SKM-1 treated with dmso at 0.1 percent for 144 hours (cell line): ENCODE measurements at regions not wholly inside any gene's neighbourhood (a gene's known extent, or its start where the extent isn't known, plus 50 kb on each side); places are given as distances from the start of the nearest gene placed in this dataset.
"Not testable (repeated sequence)": the region's sequence is repeated elsewhere in the genome, so short reads cannot be mapped to it uniquely, and the experiment has no call there.

ENCODE experiments used
- DNase-seq: peaks from one replicate; lab custom pipeline; 2025; ENCODE audit not compliant: unreplicated experiment; lab: John Stamatoyannopoulos, UW

- no peak for DNase-seq
Observed at GRCh38 chr17:20733923-20734322, 154.4 kb downstream of the CDRT15L2 start.

- no peak for DNase-seq
Observed at GRCh38 chr17:20735796-20736195, 156.3 kb downstream of the CDRT15L2 start.

DNA sequence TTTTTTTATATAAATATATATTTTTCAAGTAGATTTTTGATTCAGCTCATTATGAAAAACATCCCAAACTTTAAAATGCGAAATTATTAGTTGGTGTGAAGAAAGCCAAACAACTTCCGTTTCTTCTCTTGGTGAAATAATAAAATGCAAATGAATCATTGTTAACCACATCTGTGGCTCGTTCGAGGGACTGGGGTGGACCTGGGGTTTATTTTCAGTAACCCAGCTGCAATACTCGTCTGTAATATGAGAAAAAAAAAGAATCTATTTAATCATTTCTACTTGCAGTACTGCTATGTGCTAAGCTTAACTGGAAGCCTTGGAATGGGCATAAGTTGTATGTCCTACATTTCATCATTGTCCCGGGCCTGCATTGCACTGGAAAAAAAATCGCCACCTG lies 158.1 kb downstream of the CDRT15L2 start:
- DNase-seq = not testable (repeated sequence)

- no peak for DNase-seq
Observed at GRCh38 chr17:20771104-20771503, 191.6 kb downstream of the CDRT15L2 start.

GRCh38 chr17:20774472-20775135 lies 195.1 kb downstream of the CDRT15L2 start:
- no peak for DNase-seq

DNA sequence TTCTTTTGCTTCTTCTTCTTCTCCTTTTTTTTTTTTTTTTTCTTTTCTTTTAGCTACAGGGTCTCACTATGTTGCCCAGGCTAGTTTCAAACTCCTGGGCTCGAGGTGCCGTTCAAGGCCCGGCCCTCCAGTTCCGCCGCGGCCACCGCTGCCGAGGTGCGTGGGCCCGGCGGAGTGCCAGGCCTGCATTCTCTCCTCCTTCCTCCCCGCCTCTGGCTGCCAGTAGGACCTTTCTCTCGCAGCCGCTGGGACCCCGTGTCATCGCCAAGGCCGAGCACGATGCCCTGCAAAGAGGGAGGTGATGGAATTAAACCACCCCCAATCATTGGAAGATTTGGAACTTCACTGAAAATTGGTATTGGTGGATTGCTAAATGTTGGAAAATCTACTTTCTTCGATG lies 195.8 kb downstream of the CDRT15L2 start:
- no peak for DNase-seq

DNA sequence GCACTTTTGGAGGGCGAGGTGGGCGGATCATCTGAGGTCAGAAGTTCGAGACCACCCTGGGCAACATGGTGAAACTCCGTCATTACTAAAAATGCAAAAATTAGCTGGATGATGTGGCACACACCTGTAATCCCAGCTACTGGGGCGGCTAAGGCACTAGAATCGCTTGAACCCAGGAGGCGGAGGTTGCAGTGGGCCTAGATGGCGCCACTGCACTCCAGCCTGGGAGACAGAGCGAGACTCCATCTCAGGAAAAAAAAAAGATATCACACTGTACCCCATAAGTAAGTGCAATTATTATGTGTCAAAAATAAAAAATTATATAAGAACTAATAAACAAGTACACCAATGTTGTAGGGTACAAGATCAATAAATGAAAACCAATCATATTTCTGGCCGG lies 200.0 kb downstream of the CDRT15L2 start:
- no peak for DNase-seq

DNA sequence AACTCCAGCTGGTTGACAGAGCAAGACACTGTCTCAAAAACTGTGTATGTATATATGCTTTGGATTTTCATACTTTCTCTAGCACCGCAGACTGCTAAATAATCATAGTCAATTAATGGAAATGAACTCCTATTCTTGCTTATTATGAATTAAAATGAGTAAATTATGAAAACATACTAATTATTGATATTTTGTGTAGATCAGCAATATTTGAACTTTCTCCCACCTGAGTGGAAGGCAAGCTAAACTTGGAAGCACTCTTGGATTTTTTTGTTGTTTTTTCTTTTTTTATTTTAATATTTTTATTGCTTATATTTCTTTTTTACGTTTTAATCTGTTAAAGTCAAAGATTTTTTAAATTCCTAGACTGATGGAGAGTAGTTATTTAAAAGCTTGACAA lies 201.7 kb downstream of the CDRT15L2 start:
- no peak for DNase-seq

DNA sequence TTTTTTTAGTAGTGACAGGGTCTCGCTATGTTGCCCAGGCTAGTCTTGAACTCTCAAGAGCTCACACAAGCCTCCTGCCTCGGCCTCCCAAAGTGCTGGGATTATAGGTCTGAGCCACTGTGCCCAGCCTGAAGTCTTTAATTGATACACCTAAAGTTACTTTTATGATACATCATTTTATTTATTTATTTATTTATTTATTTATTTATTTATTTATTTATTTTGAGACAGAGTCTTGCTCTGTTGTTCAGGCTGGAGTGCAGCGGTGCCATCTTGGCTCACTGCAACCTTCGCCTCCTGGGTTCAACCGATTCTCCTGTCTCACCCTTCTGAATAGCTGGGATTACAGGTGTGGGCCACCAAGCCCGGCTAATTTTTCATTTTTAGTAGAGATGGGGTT lies 202.3 kb downstream of the CDRT15L2 start:
- DNase-seq = not testable (repeated sequence)

GRCh38 chr17:20783091-20783490 lies 203.6 kb downstream of the CDRT15L2 start:
- DNase-seq = no peak

DNA sequence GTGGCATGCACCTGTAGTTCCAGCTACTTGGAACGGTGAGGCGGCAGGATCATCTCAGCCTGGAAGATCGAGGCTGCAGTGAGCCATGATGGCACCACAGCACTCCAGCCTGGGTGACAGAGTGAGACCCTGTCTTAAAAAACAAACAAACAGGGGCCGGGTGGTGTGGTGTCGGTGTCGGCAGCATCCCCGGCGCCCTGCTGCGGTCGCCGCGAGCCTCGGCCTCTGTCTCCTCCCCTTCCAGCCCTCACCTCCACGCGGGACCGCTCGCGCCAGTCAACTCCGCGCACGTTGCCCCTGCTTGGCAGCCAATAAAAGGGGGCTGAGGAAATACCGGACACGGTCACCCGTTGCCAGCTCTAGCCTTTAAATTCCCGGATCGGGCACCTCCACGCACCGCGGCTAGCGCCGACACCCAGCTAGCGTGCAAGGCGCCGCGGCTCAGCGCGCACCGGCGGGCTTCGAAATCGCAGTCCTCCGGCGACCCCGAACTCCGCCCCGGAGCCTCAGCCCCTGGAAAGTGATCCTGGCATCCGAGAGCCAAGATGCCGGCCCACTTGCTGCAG lies 204.7 kb downstream of the CDRT15L2 start:
- DNase-seq = no peak

DNA sequence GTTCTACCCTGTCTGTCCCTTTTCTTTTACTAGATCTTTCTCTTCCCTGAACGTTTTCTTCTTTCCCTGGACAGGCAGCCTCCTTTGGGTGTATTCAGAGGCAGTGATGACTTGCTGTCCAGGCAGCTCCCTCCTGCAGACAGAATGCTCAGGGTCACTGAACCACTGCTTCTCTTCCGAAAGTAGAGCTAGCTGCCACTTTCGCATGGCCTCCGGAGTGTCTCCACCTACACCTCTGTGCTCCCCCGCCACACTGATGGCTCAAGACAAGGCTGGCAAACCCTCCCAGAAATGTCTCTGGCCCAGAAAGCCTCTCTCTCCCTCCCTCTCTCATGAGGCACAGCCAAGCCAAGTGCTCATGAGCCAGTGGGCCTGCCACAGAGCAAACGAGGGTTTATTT lies 207.8 kb downstream of the CDRT15L2 start:
- DNase-seq = no peak

GRCh38 chr17:20791626-20792025 lies 212.1 kb downstream of the CDRT15L2 start:
- DNase-seq = no peak

GRCh38 chr17:20794532-20794931 lies 215.0 kb downstream of the CDRT15L2 start:
- not testable (repeated sequence) for DNase-seq

GRCh38 chr17:20797292-20797691 lies 217.8 kb downstream of the CDRT15L2 start:
- DNase-seq = no peak

DNA sequence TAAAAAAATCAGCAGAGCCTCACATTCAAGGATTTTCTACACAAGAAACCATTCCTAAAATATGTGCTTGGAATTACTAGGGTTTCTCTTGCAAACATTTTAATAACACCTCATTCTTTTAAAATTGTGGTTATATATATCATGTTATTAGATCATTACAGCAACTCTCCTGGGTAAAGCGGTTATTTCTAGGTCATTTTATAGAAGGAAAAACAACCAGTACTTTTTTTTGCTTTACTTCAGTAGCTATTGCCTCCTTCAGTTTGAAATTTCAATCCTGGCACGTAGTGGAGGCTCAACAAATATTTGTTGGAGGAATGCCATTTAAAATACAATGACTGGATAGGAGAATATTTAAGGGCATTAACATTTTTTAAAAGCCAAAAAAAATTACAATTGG lies 220.6 kb downstream of the CDRT15L2 start:
- DNase-seq = no peak

DNA sequence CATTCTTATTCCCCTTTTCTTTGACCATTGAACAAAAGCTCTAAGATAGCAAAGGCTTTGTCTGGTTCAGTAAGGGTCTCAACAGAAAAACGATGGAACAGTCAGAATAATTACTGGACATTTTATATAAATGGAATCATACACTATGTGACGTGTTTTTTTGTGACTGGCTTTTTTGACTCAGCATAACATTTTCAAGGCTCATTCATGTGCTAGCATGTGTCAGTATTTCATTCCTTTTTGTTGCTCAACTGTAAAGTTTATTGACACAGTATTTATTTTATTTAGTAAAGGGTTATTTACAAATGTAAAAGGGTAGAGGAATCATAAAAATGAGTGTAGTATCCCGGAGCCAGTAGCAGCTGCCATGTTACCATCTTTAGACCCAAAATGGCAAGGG lies 226.2 kb downstream of the CDRT15L2 start:
- DNase-seq = no peak

- not testable (repeated sequence) for DNase-seq
Observed at GRCh38 chr17:20807566-20807965, 228.0 kb downstream of the CDRT15L2 start.

DNA sequence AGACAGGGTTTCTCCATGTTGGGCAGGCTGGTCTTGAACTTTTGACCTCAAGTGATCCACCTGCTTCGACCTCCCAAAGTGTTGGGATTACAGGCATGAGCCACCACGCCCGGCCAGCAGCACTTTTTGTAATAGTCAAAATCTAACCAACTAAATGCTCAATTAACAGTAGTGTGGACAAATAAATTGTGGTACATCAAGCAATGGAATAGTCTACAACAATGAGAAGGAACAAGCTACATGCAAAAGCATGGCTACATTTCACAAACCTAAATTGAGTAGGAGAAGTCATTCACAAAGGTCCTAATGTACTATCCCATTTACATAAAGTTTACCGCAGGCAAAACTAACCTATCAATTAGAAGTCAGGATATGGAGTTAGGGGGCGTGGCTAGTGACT lies 227.4 kb downstream of the USP22 start:
- DNase-seq = not testable (repeated sequence)

DNA sequence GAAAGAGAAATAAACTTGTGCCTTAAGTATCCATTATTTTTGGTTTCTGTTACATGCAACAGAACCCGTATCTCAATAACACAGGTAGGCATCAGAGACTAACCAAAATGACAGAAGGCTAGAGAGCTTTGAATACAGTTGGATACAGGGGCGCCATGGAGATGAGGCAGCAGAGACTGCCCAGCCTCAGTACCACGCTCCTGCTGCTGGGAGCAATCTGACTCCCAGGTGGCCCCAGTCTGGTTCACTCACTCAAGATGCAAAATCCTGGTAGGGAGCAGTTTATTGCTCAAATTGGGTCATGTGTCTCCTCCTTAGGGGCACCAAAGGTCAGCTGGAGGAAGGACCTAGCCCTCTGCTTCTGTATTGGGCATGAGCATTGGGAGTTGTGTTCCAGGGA lies 218.9 kb downstream of the USP22 start:
- DNase-seq = no peak

DNA sequence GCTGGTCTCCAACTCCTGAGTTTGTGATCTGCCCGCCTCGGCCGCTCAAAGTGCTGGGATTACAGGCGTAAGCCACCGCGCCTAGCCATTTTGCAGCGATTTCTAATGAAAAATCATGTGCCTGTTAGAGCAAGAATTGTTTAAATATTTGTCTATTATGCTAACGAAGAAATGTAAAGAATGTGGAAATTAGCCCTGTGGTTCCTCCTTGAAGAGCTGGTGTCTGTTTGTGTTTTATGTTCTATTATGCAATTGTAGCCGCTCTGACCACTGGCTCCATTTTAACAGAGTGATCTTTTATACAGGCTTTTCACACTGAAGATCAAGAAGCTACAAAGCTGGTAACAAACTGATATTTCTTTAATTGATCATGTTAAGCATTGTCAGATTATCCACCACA lies 217.3 kb downstream of the USP22 start:
- peak; percentile 57 for DNase-seq

GRCh38 chr17:20840453-20840852 lies 202.4 kb downstream of the USP22 start:
- DNase-seq = not testable (repeated sequence)
